COLO829 (cell line): ENCODE measurements at regions not wholly inside any gene's neighbourhood (a gene's known extent, or its start where the extent isn't known, plus 50 kb on each side); places are given as distances from the start of the nearest gene placed in this dataset.
"Not testable (repeated sequence)": the region's sequence is repeated elsewhere in the genome, so short reads cannot be mapped to it uniquely, and the experiment has no call there.

ENCODE experiments used
- DNase-seq: peaks from one replicate; pipeline ENCODE4 v3.0.0; 2012; ENCODE audit warnings: low spot score

DNA sequence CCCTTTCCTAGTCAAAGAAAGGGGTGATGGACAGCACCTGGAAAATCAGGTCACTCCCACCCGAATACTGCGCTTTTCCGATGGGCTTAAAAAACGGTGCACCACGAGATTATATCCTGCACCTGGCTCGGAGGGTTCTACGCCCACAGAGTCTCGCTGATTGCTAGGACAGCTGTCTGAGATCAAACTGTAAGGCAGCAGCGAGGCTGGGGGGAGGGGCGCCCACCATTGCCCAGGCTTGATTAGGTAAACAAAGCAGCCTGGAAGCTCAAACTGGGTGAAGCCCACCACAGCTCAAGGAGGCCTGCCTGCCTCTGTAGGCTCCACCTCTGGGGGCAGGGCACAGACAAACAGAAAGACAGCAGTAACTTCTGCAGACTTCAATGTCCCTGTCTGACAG, 783.4 kb downstream of the NSUN3 start:
- not testable (repeated sequence) for DNase-seq

DNA sequence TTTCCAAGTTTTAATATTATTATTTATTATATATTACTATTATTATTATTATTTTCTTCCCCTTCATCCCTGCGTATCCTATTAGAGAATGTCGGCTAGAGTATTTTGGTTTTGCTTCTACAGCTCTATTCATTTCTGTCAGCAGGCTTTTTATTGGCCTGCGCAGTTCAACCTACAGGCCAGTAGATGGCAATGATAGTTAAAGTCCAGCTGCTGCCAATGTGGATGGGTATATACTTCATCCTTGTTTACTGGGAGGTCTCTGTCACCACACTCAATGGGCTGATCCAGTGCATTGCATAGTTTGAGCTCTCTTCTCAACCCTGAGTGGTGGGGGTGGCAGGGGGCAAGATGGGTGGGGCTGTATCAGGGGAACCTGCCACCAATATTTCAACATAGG, 799.8 kb downstream of the NSUN3 start:
- DNase-seq: peak; percentile 37

DNA sequence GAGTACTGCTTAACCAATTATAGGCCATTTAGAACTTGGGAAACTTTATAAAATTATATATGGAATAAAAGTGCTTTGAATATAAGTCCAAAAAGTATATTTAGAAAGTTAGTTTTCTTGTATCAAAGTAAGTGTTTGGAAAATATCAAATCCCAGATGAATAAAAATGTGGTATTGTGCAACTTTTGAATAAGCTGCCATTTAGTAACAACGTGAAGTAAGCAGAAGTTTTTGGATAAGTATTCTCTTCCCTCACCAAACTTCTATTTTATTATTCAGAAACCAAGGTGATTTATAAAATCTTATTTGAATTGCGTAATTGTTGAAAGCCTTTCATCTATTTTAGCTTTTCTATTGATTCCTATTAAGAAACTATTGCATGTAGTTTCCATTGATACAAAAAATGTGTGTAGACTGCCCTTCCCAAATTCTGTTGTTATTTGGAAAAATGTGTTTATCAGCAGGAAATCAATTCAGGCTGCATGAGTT, 806.2 kb downstream of the NSUN3 start:
- DNase-seq: no peak

DNA sequence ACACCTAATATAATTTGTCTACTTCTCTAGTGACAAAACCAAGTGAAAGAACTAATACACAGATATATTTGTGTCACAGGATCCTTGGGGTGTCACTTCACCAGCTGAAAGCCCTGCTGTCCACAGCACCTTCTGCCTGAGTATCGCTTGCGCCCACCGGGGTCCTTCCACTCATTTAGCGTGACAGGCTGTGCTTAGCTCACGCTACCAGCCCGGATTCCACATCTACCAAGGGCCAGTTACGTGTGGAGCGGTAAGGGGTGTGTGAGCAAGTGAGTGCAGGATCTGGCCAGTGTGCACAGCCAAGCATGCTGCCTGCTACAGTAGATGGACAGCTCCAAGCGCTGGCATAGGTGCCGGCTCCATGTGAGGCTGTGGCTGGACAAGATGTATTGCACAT, 810.9 kb downstream of the NSUN3 start:
- DNase-seq: no peak

DNA sequence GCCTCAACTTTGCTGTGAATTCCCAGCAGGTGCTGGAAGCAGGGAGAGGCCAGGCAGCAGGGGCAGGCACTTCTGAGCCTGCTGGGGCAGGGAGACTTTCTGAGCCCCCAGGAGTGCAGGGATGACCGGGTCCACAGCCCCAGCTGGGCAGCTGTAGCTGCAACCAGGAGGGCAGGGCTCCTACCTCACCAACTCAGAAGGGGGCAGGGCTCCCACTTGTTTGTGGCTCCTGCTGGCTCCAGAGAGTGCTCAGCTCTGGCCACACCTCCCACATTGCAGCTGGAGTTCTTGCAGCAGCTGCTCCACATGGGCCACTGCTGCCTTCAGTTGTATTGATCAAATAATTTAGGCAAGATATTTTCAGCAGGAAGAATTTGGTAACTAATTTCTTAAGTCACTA, 812.3 kb downstream of the NSUN3 start:
- no peak for DNase-seq

DNA sequence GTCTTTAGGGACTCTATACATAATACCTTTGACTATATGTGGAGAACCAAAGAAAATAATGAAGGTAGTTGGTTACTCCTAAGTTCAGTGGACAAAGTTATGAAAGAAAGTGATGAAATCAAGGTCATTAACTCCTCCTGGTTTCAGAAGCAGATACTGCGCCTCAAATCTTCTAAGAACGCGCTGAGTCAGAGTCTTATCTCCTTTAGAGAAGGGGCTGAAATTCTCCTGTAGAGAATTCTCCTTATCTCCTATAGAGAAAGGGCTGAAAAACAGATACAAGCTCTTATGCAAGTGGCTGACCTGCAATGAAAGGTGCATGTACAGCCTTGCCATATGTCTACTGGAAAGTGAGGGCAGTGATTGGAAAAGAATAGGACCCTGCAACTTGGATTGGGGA, 824.2 kb downstream of the NSUN3 start:
- DNase-seq: no peak

DNA sequence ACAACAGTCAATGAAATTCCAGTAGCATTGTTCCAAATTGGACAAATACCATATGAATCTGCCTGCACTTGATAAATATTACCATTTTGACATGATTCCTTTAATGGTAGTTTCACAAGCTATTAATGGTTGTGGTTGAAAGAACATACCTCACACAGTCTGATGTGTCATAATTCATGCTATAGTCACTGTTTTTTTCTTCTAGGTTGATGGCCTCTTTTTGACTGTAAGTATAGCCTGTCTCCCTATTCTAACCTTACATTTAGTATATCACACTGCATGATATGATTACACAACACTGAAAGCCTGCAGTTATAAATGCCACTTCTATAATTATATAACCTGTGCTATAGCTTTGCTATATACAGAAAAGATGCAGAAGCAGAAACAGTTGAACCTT, 834.1 kb downstream of the NSUN3 start:
- DNase-seq: no peak

DNA sequence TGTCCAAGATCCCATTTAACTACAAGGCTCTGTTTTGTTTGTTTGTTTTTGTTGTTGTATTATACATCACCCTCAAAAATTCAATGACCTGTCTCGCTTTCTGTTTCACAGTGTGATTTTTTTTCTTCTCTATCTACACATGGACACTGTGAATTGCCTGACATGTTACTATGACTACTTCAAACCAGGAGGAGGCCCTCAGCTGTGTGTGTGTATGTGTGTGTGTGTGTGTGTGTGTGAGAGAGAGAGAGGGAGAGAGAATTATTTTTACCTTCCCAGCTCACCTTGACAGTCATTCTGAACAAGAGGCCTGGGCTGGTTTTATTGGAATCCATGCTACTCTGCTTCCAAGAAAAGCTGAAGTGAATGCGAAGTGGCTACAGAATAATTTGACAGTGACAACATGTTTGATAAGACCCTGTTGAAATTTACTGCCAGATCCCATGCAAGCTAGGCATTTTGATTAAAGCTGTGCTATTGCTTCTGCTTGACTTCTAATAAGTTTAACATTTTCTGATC, 841.4 kb downstream of the NSUN3 start:
- DNase-seq: no peak

DNA sequence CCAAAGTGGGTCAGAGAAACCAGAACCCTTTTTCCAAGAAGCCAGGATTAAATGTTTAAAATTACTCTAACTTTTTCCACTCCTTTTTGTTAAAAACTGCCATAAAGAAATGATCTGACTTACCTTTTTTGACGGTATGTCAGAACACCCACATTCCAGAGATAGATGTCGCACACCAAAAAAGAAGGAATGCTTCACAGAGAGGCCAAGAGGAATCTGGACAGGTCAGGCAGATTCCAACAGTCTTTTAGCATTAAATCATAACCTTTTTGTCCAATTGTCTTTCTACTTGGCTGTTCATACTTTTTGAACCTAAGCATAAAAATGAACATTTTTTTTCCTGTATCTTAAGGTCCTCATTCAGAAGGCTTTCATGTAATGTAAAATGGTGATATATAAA, 846.9 kb downstream of the NSUN3 start:
- no peak for DNase-seq

DNA sequence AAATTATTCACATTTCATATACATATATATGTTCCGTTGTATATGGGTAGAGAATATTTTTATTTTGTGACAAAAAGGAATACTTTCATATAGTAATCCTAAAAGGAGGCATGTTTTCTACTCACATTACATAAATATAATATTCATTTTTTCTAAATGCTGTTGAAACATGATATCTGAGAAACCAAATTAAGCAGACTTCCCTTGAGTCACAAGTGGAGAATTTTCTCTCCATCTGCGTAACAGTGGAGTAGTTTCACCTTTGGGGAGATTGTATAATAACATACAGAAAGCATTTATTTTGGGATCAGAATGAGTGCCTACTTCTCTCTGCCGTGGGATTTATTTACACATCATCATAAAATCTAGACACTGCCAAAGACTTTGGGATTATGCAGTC, 849.8 kb downstream of the NSUN3 start:
- no peak for DNase-seq

DNA sequence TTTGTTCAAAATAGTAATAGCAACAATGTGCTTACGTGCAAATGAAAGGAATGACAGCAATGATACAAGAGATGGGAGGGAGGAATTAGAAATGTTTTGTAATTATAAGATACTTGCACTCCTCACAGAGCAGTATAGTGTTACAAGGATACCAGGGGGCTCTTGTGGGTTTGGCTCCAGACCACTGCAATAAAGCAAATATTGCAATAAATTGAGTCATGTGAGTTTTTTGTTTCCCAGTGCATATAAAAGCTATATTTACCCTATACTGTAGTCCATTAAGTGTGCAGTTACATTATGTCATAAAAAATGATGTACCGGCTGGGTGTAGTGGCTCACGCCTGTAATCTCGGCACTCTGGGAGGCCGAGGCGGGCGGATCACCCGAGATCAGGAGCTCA, 864.3 kb downstream of the NSUN3 start:
- no peak for DNase-seq

DNA sequence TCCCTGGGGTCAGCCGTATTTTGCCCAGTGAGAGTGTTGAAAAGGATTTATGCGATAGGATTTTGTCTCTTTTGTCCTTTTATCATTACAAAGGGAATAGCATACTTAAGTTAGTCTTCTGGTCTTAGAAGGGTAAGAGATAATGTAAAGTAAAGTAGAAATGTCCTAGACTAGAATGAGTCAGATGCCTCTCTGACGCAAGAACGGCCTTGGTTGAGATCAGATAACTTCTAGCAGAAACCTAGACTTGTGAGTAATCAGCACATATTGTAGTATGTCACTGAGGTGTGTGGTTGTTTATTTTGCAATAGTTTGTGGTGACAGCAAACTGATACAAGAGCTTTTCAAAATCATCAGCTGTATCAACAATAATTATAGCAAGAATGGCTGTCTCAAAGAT, 866.1 kb downstream of the NSUN3 start:
- no peak for DNase-seq

DNA sequence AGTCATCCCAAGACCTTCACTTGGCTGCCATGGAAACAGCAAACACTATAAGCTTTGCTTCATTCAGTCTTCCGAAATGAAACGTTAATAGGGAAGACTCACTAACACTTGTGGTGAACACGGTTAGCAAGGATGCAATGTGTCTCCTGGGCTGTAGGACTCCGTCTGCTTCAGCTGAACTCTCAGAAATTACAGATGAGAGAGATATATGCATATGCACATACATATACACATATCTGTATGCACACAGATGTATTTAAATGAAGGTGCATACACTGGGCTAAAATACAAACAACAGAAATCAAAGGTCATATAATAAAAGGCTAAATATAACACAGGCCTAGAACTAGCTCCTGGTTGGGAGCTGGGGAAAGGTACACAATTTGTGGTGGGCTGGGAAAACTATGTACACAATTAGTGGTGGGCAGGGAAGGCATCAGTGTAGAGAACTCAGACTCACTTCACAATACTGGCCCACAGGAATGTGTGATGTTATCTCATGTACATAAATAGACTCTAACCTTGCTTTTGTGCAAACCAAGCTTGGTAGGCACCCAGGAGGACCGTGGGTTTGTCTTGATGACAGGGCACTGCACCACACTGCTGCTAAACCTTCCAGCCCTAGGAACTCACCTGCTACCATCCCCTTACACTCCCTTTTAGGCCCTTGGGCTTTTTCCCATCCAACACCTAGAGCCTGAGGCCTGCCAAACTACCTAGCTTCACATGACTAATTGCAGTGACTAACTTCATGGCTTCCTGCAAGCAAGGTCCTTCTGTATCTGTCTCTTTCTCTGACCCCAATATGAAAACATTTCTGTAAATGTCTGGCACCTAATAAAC, 873.1 kb downstream of the NSUN3 start:
- DNase-seq: no peak

DNA sequence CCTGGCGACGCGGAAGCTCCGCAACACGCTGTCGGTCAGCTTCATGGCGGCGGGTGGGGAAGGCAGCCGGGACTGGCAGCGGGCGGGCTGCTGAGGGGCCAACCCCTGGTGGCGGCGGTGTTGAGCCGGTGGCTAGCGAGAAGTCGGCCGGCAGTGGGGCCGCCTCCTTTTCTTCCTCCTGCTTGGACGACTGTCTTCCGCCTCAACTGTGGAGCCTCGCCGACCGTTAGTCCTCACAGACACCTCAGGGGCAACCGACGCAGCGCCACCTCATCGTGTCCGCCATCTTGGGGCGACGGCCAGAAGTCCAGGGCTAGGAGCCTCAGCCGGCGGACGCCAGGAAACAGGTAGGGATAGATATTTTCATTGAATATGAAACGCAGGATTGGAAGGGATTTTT, 875.1 kb downstream of the NSUN3 start:
- DNase-seq: no peak

DNA sequence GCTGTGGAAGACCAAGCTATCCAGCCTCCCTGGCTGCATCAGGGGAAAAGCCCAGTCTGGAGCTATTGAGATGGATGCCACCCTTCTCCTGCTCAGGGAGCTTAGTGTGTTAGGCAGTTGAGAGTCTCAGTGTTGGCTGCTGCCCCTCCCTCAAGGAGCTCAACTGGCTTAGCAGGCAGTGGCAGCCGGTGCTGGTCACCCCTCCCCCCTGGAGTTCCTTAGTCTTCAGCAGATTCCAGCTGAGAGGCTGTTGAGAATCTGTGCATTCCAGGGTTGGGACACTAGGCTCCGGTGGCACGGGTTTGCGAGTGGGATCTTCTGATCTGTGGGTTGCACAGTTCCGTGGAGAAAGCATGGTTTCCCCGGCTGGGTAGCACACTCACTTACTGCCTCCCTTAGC, 883.8 kb downstream of the NSUN3 start:
- no peak for DNase-seq

DNA sequence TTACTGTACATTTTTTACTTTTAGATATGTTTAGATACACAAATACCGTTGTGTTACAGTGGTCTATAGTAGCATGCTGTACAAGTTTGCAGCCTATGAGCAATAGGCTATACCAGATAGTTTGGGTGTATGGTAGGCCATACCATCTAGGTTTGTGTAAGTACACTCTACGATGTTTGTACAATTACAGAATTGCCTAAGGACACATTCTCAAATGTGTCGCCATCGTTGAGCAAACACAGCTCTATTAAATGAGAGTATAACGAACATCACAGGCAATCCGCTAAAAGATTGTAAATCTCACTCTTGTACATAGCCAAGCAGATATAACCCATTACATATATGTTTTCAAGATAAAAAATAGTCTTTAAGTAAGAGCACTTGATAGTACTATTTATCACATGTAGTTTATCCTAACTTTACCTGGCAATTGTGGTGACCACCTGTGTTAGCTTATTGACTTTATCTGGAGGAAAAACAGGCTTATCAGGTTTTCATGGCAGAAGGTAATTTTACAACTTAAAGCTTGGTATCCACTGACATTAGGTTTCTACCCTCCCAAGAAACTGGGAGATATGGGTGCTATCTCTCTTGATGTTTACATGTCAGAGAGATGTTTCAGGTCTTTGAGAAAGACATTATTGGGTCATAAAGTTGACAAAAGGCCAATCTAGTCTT, 898.7 kb downstream of the NSUN3 start:
- no peak for DNase-seq

DNA sequence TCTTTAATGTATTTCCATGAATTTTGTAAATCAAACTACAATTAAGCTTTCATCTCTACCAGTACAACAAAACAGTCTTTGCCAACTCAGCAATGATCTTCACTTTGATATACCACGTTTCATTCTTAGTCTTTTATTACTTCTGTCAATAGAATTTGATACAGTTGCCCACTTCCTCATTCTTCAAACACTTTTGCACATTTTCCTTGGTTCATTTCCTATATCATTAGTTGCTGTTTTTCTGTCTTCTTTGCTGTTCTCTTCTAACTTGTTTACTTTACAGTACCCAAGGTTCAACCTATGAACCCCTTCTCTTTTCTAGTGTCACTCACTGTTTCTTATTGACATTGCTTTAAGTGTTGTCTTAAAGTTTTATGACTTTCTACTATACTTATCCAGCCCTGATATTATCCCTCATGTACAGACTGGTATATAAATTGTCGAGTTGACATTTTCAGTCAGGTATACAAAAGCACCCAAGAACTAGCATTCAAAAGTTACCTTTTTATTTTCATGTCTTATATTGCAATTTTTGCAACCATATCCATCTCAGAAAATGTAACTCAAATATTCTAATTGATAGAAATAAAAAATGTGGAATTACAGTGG, 903.1 kb downstream of the NSUN3 start:
- no peak for DNase-seq

DNA sequence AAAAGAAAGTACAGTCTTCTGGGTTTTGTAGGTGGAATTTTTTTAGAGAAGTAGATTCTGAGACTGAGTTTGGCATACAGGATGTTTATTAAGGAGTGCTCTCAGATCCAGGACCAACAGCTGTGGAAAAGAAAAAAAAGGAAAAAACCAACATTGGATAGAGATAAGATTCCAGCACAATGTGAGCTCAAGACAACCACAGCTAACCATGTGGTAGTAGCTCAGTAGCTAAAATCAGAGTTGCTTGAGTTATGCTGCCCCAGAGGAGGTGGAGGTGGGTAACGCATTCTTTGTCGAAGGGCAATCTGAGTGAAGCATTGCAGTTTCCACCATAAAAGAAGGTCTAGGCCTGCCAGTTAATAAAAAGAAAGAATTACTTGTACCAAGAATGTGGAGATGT, 904.3 kb downstream of the NSUN3 start:
- DNase-seq: no peak

DNA sequence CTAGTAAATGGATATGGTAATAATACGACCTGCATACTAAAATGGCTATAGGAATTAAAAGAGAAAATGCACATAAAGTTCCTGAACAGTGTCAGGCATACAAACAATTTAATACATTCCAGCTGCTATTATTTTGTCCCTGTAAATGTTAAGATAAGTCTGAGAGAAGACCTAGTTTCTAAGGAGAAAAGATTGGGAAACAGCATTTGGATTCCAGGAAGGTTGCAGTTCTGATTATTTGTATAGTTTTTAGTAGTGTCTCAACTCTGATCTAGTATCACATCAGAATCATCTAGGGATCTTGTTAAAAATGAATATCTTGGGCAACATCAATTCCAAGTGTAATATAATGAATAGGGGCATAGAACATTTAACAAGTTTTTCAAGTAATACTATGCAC, 905.7 kb downstream of the NSUN3 start:
- DNase-seq: no peak

DNA sequence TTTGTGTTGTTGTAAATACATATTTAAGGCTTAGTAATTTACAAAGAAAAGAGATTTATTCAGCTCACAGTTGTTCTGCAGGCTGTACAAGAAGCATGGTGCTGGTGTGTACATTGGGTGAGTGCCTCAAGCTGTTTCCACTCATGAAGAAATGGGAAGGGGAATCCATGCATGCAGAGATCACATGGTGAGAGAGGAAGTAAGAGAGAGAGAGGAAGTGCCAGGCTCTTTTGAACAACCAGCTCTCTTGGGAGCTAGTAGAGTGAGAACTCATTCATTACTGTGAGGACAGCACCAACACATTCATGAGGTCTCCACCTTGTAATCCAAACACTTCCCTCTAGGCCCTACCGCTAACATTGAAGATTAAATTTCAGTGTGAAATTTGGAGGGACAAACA, 909.2 kb downstream of the NSUN3 start:
- no peak for DNase-seq

DNA sequence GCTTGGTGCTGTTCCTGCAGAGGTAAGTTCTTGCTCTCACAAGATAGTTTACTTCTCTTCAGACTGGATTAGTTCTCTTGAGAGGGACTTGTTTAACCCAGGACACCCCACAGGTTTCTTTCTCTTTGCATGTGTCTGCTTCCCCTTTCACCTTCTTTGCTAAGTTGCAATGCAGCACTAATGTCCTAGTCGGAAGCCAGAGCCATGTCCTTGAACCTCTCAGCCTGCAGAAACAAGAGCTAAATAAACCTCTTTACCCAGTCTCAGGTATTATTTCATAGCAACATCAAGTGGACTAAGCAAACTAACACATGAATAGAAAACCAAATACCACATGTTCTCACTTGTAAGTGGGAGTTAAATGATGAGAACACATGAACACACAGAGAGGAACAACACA, 915.2 kb downstream of the NSUN3 start:
- DNase-seq: no peak

DNA sequence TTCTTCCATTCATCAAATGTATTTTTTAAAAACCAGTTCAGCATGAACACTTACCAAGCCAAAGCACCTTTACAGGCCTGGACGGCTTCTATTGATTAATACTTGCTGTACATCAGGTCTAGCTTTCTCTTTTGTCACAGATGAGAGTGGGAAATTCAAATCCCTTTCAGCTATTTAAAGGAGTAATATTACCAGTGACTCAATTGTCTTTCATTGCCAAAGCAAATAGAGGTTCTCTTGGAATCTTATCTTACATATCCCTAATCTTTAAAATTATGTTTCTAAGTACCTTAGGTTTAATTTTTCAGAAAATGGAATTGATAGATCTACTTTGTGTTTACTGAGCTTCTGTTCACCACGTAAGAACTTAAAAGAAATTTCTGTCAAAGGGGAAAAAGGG, 922.9 kb downstream of the NSUN3 start:
- DNase-seq: no peak
